Bronchial epithelial cell (primary cell): ENCODE measurements at regions not wholly inside any gene's neighbourhood (a gene's known extent, or its start where the extent isn't known, plus 50 kb on each side); places are given as distances from the start of the nearest gene placed in this dataset.
A peak's percentile ranks its signal among the peaks of the same experiment; 100 is the strongest.
"Not testable (repeated sequence)": the region's sequence is repeated elsewhere in the genome, so short reads cannot be mapped to it uniquely, and the experiment has no call there.

Source experiments
- DNase-seq: peaks from one replicate; pipeline ENCODE4 v3.0.0-alpha.2; 2010; ENCODE audit warnings: low read depth
- FAIRE-seq: peaks from 2 replicates; lab custom pipeline; 2011; peaks lifted over from hg19 to GRCh38; lab: Jason Lieb, UNC
- H3K27me3 ChIP-seq: 2 replicates; pipeline ENCODE4 v1.5.1; 2011; ENCODE audit warnings: low read length; ENCODE audit not compliant: control insufficient read depth, insufficient read depth
- H3K36me3 ChIP-seq: 2 replicates; pipeline ENCODE4 v1.5.1; 2011; ENCODE audit warnings: low read length; ENCODE audit not compliant: control insufficient read depth, insufficient read depth
- H3K4me3 ChIP-seq: 2 replicates; pipeline ENCODE4 v1.5.1; 2011; ENCODE audit warnings: mild to moderate bottlenecking, low read depth, low read length, control low read depth
- TF ChIP-seq, protein P1 (sequence below): IDR thresholded peaks from 2 replicates; pipeline ENCODE4 v1.5.1; 2011; ENCODE audit warnings: mild to moderate bottlenecking, moderate library complexity, low read length, control low read depth, inconsistent platforms; ENCODE audit not compliant: insufficient read depth, severe bottlenecking

DNA sequence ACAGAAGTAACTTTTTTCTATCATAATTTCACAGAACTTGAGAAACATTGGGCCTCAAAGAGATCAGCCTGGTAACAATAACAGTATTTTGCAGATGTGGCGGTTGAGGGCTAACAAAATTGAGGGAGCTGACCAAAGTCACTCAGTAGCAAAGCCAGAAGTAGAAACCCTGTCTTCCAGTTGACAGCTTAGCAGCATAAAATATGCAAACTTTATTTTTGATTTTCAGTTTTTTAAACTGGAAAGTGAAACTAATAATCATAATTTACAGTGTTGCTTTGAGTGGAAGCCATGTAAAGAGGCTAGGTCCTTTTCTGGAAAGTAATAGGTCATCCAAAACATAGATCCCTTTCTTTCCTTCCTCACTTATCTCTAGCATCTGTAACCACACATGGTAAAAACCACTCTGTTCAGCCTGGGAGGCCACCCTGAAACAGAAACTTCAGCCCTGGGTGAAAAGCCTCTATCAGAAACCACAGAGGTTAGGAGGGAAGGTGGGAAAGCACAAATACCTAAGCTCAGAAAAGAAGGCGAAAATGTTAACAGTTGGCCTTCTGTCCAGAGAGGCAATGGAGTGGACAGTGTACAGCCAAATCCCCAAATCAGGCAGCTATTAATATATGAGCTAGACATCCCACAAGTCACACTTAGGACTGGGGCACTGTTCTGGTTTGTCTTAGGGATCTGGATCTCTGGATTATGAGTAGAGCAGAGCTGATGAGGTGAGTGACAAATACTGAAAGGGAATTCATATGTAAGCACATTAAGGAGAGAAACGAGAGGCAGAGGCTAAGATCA is 61.1 kb upstream of the ARSJ start:
- Histone ChIP-seq H3K4me3 (no peak overlapping the region), H3K36me3 (no peaks in the 10 kb centered on the region), H3K27me3 (no peaks in the 10 kb centered on the region)
- TF ChIP-seq, protein P1, sequence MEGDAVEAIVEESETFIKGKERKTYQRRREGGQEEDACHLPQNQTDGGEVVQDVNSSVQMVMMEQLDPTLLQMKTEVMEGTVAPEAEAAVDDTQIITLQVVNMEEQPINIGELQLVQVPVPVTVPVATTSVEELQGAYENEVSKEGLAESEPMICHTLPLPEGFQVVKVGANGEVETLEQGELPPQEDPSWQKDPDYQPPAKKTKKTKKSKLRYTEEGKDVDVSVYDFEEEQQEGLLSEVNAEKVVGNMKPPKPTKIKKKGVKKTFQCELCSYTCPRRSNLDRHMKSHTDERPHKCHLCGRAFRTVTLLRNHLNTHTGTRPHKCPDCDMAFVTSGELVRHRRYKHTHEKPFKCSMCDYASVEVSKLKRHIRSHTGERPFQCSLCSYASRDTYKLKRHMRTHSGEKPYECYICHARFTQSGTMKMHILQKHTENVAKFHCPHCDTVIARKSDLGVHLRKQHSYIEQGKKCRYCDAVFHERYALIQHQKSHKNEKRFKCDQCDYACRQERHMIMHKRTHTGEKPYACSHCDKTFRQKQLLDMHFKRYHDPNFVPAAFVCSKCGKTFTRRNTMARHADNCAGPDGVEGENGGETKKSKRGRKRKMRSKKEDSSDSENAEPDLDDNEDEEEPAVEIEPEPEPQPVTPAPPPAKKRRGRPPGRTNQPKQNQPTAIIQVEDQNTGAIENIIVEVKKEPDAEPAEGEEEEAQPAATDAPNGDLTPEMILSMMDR: no peak
- DNase-seq (no peak), FAIRE-seq (no peak)

GRCh38 chr4:114041117-114041475 is 61.6 kb upstream of the ARSJ start:
- TF ChIP-seq, protein P1: no peak
- Histone ChIP-seq H3K4me3 (no peak overlapping the region), H3K36me3 (no peaks in the 10 kb centered on the region), H3K27me3 (no peaks in the 10 kb centered on the region)
- FAIRE-seq: no peak
- no peak for DNase-seq

GRCh38 chr4:114043116-114043515 is 63.7 kb upstream of the ARSJ start:
- TF ChIP-seq, protein P1: no peak
- no peaks in the 10 kb centered on the region for H3K27me3 ChIP-seq
- FAIRE-seq (no peak), DNase-seq (peak; percentile 52)
- no peak overlapping the region for H3K4me3 ChIP-seq
- no peaks in the 10 kb centered on the region for H3K36me3 ChIP-seq

- H3K36me3 ChIP-seq, DNase-seq, H3K4me3 ChIP-seq, FAIRE-seq, H3K27me3 ChIP-seq: not testable (repeated sequence)
These were observed 64.9 kb upstream of the ARSJ start for GRCh38 chr4:114044351-114044750.

DNA sequence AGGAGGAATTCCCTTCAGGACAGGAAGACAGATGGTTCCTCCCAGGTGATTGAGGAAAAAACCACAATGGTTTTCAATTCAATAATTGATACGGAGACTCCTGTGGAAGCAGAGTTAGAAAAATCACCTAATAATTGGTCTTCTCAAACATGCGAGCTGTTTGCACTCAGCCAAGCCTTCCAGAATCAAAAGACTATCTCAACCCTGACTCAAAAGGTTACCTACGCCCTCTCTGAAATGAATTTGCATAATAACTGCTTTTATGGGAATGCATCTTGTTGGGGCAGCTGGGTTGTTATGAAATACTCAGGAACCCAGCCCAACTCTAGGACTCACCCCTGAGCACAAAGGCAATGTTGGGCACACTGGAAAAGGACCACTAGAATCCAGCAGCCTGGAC is 66.9 kb upstream of the ARSJ start:
- Histone ChIP-seq H3K27me3 (no peaks in the 10 kb centered on the region), H3K36me3 (no peaks in the 10 kb centered on the region), H3K4me3 (no peak overlapping the region)
- TF ChIP-seq, protein P1: no peak
- DNase-seq (no peak), FAIRE-seq (no peak)

DNA sequence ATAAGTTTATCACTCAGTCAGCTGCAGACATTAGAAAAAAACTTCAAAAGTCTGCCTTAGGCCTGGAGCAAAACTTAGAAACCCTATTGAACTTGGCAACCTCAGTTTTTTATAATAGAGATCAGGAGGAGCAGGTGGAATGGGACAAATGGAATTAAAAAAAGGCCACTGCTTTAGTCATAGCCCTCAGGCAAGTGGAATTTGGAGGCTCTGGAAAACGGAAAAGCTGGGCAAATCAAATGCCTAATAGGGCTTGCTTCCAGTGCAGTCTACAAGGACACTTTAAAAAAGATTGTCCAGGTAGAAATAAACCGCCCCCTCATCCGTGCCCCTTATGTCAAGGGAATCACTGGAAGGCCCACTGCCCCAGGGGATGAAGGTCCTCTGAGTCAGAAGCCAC is 68.7 kb upstream of the ARSJ start:
- H3K36me3 ChIP-seq, H3K4me3 ChIP-seq, FAIRE-seq, H3K27me3 ChIP-seq, DNase-seq: not testable (repeated sequence)

GRCh38 chr4:114052227-114052626 is 72.8 kb upstream of the ARSJ start:
- H3K27me3 ChIP-seq: no peaks in the 10 kb centered on the region
- FAIRE-seq: no peak
- DNase-seq: no peak
- TF ChIP-seq, protein P1: no peak
- H3K36me3 ChIP-seq: no peaks in the 10 kb centered on the region
- H3K4me3 ChIP-seq: no peak overlapping the region
